Vagina (tissue), 2 donors: ENCODE measurements at regions not wholly inside any gene's neighbourhood (a gene's known extent, or its start where the extent isn't known, plus 50 kb on each side); places are given as distances from the start of the nearest gene placed in this dataset.

ENCODE experiments used
- POLR2AphosphoS5 ChIP-seq, 2 donors: sonication (generic); formaldehyde crosslinking; IDR thresholded peaks; one replicate each; pipeline ENCODE4 v1.9.0; 2017; ENCODE audit warnings: antibody characterized with exemption in 2 of 2, mild to moderate bottlenecking in 2 of 2, low read depth in 1 of 2; ENCODE audit not compliant: insufficient read depth in 1 of 2
- TF ChIP-seq, protein P1 (sequence below), 3 experiments: fragments of 450-650 bp in 2 of 3; fragments of 200-600 bp in 1 of 3; sonication (generic) in 1 of 3; IDR thresholded peaks; one replicate each; pipeline ENCODE4 v1.5.1; 2017 to 2019; ENCODE audit warnings: antibody characterized with exemption in 3 of 3, mild to moderate bottlenecking in 2 of 3, moderate library complexity in 2 of 3

- TF ChIP-seq, protein P1, sequence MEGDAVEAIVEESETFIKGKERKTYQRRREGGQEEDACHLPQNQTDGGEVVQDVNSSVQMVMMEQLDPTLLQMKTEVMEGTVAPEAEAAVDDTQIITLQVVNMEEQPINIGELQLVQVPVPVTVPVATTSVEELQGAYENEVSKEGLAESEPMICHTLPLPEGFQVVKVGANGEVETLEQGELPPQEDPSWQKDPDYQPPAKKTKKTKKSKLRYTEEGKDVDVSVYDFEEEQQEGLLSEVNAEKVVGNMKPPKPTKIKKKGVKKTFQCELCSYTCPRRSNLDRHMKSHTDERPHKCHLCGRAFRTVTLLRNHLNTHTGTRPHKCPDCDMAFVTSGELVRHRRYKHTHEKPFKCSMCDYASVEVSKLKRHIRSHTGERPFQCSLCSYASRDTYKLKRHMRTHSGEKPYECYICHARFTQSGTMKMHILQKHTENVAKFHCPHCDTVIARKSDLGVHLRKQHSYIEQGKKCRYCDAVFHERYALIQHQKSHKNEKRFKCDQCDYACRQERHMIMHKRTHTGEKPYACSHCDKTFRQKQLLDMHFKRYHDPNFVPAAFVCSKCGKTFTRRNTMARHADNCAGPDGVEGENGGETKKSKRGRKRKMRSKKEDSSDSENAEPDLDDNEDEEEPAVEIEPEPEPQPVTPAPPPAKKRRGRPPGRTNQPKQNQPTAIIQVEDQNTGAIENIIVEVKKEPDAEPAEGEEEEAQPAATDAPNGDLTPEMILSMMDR (IDR thresholded peaks at IDR 0.05) = no peak
- no peak for TF ChIP-seq POLR2AphosphoS5 (IDR thresholded peaks at IDR 0.05; ENCODE audit: insufficient read depth in 1 of 2, low read depth in 1 of 2)
Observed at GRCh38 chr1:218983433-218983832, 190.2 kb upstream of the LYPLAL1 start.
